ENCODE measurements at regions not wholly inside any gene's neighbourhood (a gene's known extent, or its start where the extent isn't known, plus 50 kb on each side); places are given as distances from the start of the nearest gene placed in this dataset.

- no peak for TF ChIP-seq CTCF (IDR thresholded peaks at IDR 0.05; ENCODE audit: control insufficient read depth, insufficient read depth, low read depth, low read length, missing control alignments)
- no peak overlapping the region for H3K4me3 ChIP-seq (ENCODE audit: control insufficient read depth, low read depth, low read length)
- no peak for DNase-seq (ENCODE audit: low read depth)
Observed at GRCh38 chr22:49028111-49028510, 799.6 kb downstream of the BRD1 start.

GRCh38 chr22:49027368-49027670, 800.4 kb downstream of the BRD1 start:
- no peak for DNase-seq (ENCODE audit: low read depth)
- H3K4me3 ChIP-seq (ENCODE audit: control insufficient read depth, low read depth, low read length): no peak overlapping the region
- no peak for TF ChIP-seq CTCF (IDR thresholded peaks at IDR 0.05; ENCODE audit: control insufficient read depth, insufficient read depth, low read depth, low read length, missing control alignments)

GRCh38 chr22:49026494-49027367, 800.9 kb downstream of the BRD1 start:
- no peak for DNase-seq (ENCODE audit: low read depth)
- no peak for TF ChIP-seq CTCF (IDR thresholded peaks at IDR 0.05; ENCODE audit: control insufficient read depth, insufficient read depth, low read depth, low read length, missing control alignments)
- H3K4me3 ChIP-seq (ENCODE audit: control insufficient read depth, low read depth, low read length): no peak overlapping the region

- TF ChIP-seq CTCF (IDR thresholded peaks at IDR 0.05; ENCODE audit: control insufficient read depth, insufficient read depth, low read depth, low read length, missing control alignments): no peak
- H3K4me3 ChIP-seq (ENCODE audit: control insufficient read depth, low read depth, low read length): no peak overlapping the region
- DNase-seq (ENCODE audit: low read depth): no peak
Observed at GRCh38 chr22:49025791-49026493, 801.7 kb downstream of the BRD1 start.

- no peak for DNase-seq (ENCODE audit: low read depth)
- no peak for TF ChIP-seq CTCF (IDR thresholded peaks at IDR 0.05; ENCODE audit: control insufficient read depth, insufficient read depth, low read depth, low read length, missing control alignments)
- no peak overlapping the region for H3K4me3 ChIP-seq (ENCODE audit: control insufficient read depth, low read depth, low read length)
Observed at GRCh38 chr22:49024775-49025440, 802.8 kb downstream of the BRD1 start.

GRCh38 chr22:49023879-49024774, 803.5 kb downstream of the BRD1 start:
- TF ChIP-seq CTCF (IDR thresholded peaks at IDR 0.05; ENCODE audit: control insufficient read depth, insufficient read depth, low read depth, low read length, missing control alignments): no peak
- no peak overlapping the region for H3K4me3 ChIP-seq (ENCODE audit: control insufficient read depth, low read depth, low read length)
- no peak for DNase-seq (ENCODE audit: low read depth)

Measured in AG09309 (cell line).